Urothelium cell line (cell line): ENCODE measurements at regions not wholly inside any gene's neighbourhood (a gene's known extent, or its start where the extent isn't known, plus 50 kb on each side); places are given as distances from the start of the nearest gene placed in this dataset.

Experiments
- DNase-seq: peaks from one replicate; pipeline ENCODE4 v3.0.0; 2011; ENCODE audit warnings: low spot score, mixed read lengths
- FAIRE-seq: peaks from 2 replicates; lab custom pipeline; 2011; peaks lifted over from hg19 to GRCh38; lab: Jason Lieb, UNC

- DNase-seq (no peak), FAIRE-seq (no peak)
Observed at GRCh38 chr12:84807249-84807648, 105.3 kb downstream of the SLC6A15 start.

- no peak for FAIRE-seq
- no peak for DNase-seq
Observed at GRCh38 chr12:84805474-84805858, 107.1 kb downstream of the SLC6A15 start.

GRCh38 chr12:84804691-84805473 lies 107.7 kb downstream of the SLC6A15 start:
- DNase-seq = no peak
- no peak for FAIRE-seq

- FAIRE-seq (no peak), DNase-seq (no peak)
Observed at GRCh38 chr12:84803661-84804060, 108.9 kb downstream of the SLC6A15 start.

GRCh38 chr12:84802161-84802560 lies 110.4 kb downstream of the SLC6A15 start:
- FAIRE-seq (no peak), DNase-seq (no peak)

- DNase-seq (no peak), FAIRE-seq (no peak)
Observed at GRCh38 chr12:84793558-84794367, 118.8 kb downstream of the SLC6A15 start.

- no peak for FAIRE-seq
- no peak for DNase-seq
Observed at GRCh38 chr12:84791444-84791843, 121.2 kb downstream of the SLC6A15 start.

GRCh38 chr12:84789184-84789583 lies 123.4 kb downstream of the SLC6A15 start:
- no peak for DNase-seq
- FAIRE-seq = no peak

GRCh38 chr12:84787253-84787652 lies 125.3 kb downstream of the SLC6A15 start:
- no peak for FAIRE-seq
- DNase-seq = no peak

- FAIRE-seq = no peak
- no peak for DNase-seq
Observed at GRCh38 chr12:84786622-84787021, 126.0 kb downstream of the SLC6A15 start.

GRCh38 chr12:84785951-84786350 lies 126.6 kb downstream of the SLC6A15 start:
- DNase-seq (no peak), FAIRE-seq (no peak)

- DNase-seq = no peak
- no peak for FAIRE-seq
Observed at GRCh38 chr12:84785281-84785680, 127.3 kb downstream of the SLC6A15 start.

- FAIRE-seq (no peak), DNase-seq (no peak)
Observed at GRCh38 chr12:84779169-84779568, 133.4 kb downstream of the SLC6A15 start.

- DNase-seq (peak; percentile 4), FAIRE-seq (no peak)
Observed at GRCh38 chr12:84772281-84772680, 140.3 kb downstream of the SLC6A15 start.

- no peak for FAIRE-seq
- DNase-seq = no peak
Observed at GRCh38 chr12:84767079-84767478, 145.5 kb downstream of the SLC6A15 start.

GRCh38 chr12:84766375-84766774 lies 146.2 kb downstream of the SLC6A15 start:
- FAIRE-seq = no peak
- no peak for DNase-seq

GRCh38 chr12:84764001-84764400 lies 148.6 kb downstream of the SLC6A15 start:
- FAIRE-seq = no peak
- no peak for DNase-seq

GRCh38 chr12:84763107-84763506 lies 149.5 kb downstream of the SLC6A15 start:
- no peak for DNase-seq
- FAIRE-seq = no peak

GRCh38 chr12:84760091-84760865 lies 152.3 kb downstream of the SLC6A15 start:
- FAIRE-seq = no peak

GRCh38 chr12:84757978-84758377 lies 154.6 kb downstream of the SLC6A15 start:
- DNase-seq (no peak), FAIRE-seq (no peak)

More at GRCh38 chr12:84760091-84760865, 152.3 kb downstream of the SLC6A15 start:
- DNase-seq = no peak

GRCh38 chr12:84756961-84757360 lies 155.6 kb downstream of the SLC6A15 start:
- FAIRE-seq (no peak), DNase-seq (no peak)
